PC-9 (cell line): ENCODE measurements at regions not wholly inside any gene's neighbourhood (a gene's known extent, or its start where the extent isn't known, plus 50 kb on each side); places are given as distances from the start of the nearest gene placed in this dataset.

Experiments used
- BruUV-seq: library from RNA; stranded (reverse); fragments of 400-500 nt; replicated peaks from 2 replicates; lab custom pipeline; 2021; lab: Mats Ljungman, UMichigan
- CTCF ChIA-PET: fragments of 300-600 bp; sonication (Branson Sonifier 250); formaldehyde crosslinking; loops from one replicate; lab custom pipeline; 2022; ENCODE audit warnings: antibody characterized with exemption; lab: Charles Lee
- POLR2A ChIA-PET: fragments of 300-600 bp; sonication (Branson Sonifier 250); formaldehyde crosslinking; loops from one replicate; lab custom pipeline; 2022; ENCODE audit warnings: antibody characterized with exemption; ENCODE audit not compliant: unreplicated experiment; lab: Charles Lee
- DNase-seq, 2 experiments: peaks; one replicate each; pipeline versions ENCODE4 v3.0.0 to v3.0.0-alpha.2; 2015 to 2022; ENCODE audit warnings: mixed read lengths in 1 of 2
- H2AFZ ChIP-seq: fragments of 200-600 bp; sonication (generic); 2 replicates; pipeline ENCODE4 v1.8.1; 2017; ENCODE audit warnings: antibody characterized with exemption
- H3F3A ChIP-seq: fragments of 200-600 bp; sonication (generic); 2 replicates; pipeline ENCODE4 v1.8.1; 2017; ENCODE audit warnings: antibody characterized with exemption, mild to moderate bottlenecking, low read depth; ENCODE audit not compliant: insufficient read depth
- H3K27ac ChIP-seq: fragments of 200-600 bp; sonication (generic); 2 replicates; pipeline ENCODE4 v1.6.1; 2016; ENCODE audit warnings: mixed run types
- H3K27me3 ChIP-seq: fragments of 200-600 bp; sonication (generic); 2 replicates; pipeline ENCODE4 v1.6.1; 2016; ENCODE audit warnings: low read depth, mixed run types; ENCODE audit not compliant: insufficient read depth
- H3K36me3 ChIP-seq: fragments of 200-600 bp; sonication (generic); 2 replicates; pipeline ENCODE4 v1.6.1; 2016; ENCODE audit warnings: low read depth, mixed run types
- H3K4me1 ChIP-seq: fragments of 200-600 bp; sonication (generic); replicated peaks from 2 replicates; pipeline ENCODE4 v1.6.1; 2016; ENCODE audit warnings: mixed run types; ENCODE audit not compliant: insufficient read depth
- H3K4me2 ChIP-seq: fragments of 200-600 bp; sonication (generic); 2 replicates; pipeline ENCODE4 v1.6.1; 2017; ENCODE audit warnings: mixed run types
- H3K4me3 ChIP-seq: fragments of 200-600 bp; sonication (generic); 2 replicates; pipeline ENCODE4 v1.6.1; 2016; ENCODE audit warnings: mixed run types
- H3K79me2 ChIP-seq: fragments of 200-600 bp; sonication (generic); 2 replicates; pipeline ENCODE4 v1.6.1; 2017; ENCODE audit warnings: low read depth, mixed run types
- H3K9me2 ChIP-seq: fragments of 200-600 bp; sonication (generic); 2 replicates; pipeline ENCODE4 v1.8.1; 2017; ENCODE audit warnings: mild to moderate bottlenecking; ENCODE audit not compliant: insufficient read depth
- H3K9me3 ChIP-seq: fragments of 200-600 bp; sonication (generic); 2 replicates; pipeline ENCODE4 v1.8.1; 2016; ENCODE audit warnings: low read depth; ENCODE audit not compliant: insufficient read depth
- H4K20me1 ChIP-seq: fragments of 200-600 bp; sonication (generic); 2 replicates; pipeline ENCODE4 v1.8.1; 2017; ENCODE audit not compliant: insufficient read depth
- CTCF ChIP-seq: fragments of 200-600 bp; sonication (generic); conservative IDR thresholded peaks from 2 replicates; pipeline ENCODE4 v1.6.1; 2017; ENCODE audit warnings: mixed run types, antibody characterized with exemption, mild to moderate bottlenecking, moderate library complexity
- EZH2 ChIP-seq: fragments of 200-600 bp; sonication (generic); IDR thresholded peaks from 2 replicates; pipeline ENCODE4 v1.8.0; 2017; ENCODE audit warnings: antibody characterized with exemption, low read depth
- intact Hi-C: fragments of 100-400 bp; cut with micrococcal nuclease; formaldehyde crosslinking; loops from one replicate; pipeline ENCODE4 v1.10.0; 2022; ENCODE audit not compliant: unreplicated experiment

DNA sequence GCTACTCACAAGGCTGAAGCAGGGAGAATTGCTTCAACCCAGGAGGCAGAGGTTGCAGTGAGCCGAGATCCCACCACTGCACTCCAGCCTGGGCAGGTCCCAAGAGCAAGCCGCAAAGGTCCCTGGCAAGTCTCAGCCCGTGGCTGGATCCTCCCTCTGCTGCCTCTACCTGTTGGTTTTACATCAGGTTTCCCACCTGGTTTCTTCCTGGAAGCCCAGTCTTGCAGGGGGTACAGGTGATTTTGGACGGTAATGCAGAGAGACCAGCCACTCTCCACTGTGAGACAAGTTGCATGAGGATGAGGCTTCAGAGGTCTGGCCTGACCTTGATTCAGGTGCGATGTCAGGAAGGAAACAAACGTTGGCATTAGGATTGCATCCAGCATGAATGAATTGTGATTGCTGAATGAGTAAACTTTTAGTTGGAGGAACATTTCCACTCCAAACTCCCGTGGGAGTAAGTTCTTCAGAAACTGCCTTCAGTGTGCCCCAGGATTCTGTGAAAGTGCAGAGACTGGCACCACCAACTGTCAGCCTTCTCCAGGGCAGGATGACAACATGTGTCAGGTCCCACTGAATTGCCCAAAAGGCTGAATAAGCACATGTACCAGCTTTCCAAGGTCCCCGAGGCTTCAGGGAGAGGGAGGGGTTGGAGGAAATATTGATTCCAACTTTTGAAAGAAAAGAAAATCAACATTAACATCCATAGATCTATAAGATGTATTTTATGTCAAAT, 189.4 kb downstream of the TJP1 start:
- TF ChIP-seq EZH2: no peak
- TF ChIP-seq CTCF: no peak
- H3K79me2 ChIP-seq: no peaks in the 10 kb centered on the region
- H3K27me3 ChIP-seq: peaks cover 65% of the 10 kb centered on the region
- H3K9me3 ChIP-seq: no peaks in the 10 kb centered on the region
- H3K36me3 ChIP-seq: no peaks in the 10 kb centered on the region
- no peaks in the 10 kb centered on the region for H3K9me2 ChIP-seq
- no TSS peak for BruUV-seq
- H3K27ac ChIP-seq: no peak overlapping the region
- H4K20me1 ChIP-seq: no peaks in the 10 kb centered on the region
- no peak overlapping the region for H2AFZ ChIP-seq
- H3K4me2 ChIP-seq: no peak overlapping the region
- no peak for DNase-seq
- CTCF ChIA-PET: no interaction called here
- intact Hi-C loops: no loop called here
- no peak overlapping the region for H3K4me3 ChIP-seq
- no peaks in the 10 kb centered on the region for H3F3A ChIP-seq
- no peaks in the 10 kb centered on the region for H3K4me1 ChIP-seq
- POLR2A ChIA-PET: no interaction called here

- no peak overlapping the region for H3K4me2 ChIP-seq
- CTCF ChIA-PET: no interaction called here
- no peaks in the 10 kb centered on the region for H3K79me2 ChIP-seq
- H3K9me3 ChIP-seq: no peaks in the 10 kb centered on the region
- no peak for DNase-seq
- H3K4me3 ChIP-seq: no peak overlapping the region
- peaks cover 75% of the 10 kb centered on the region for H3K27me3 ChIP-seq
- no peak overlapping the region for H3K27ac ChIP-seq
- no peaks in the 10 kb centered on the region for H4K20me1 ChIP-seq
- TF ChIP-seq EZH2 (no peak), CTCF (no peak)
- H3K4me1 ChIP-seq: no peaks in the 10 kb centered on the region
- H3K9me2 ChIP-seq: no peaks in the 10 kb centered on the region
- no peak overlapping the region for H2AFZ ChIP-seq
- no peaks in the 10 kb centered on the region for H3F3A ChIP-seq
- POLR2A ChIA-PET: no interaction called here
- no peaks in the 10 kb centered on the region for H3K36me3 ChIP-seq
- BruUV-seq: no TSS peak
- intact Hi-C loops: no loop called here
Measured at GRCh38 chr15:29631076-29632070, 190.9 kb downstream of the TJP1 start.

DNA sequence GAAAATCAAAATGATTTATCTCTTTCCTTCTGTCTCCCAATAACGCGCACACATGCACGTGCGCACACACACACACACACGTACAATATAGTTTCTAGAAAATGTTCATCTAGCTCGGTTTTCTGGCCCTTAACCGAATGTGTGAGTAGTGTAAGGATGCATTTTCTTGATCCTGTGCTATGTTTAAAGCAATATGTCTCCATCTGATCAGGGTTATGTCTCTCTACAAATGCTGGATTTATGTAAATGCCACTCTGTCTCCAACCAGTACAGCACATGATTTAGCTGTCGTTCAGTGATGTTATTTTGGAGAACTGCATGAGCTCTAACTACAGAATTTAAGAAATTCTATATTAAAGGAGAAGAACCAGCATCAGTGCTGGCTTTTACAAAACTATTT, 198.0 kb downstream of the TJP1 start:
- H4K20me1 ChIP-seq: no peaks in the 10 kb centered on the region
- DNase-seq: no peak
- ChIA-PET POLR2A (no interaction called here), CTCF (no interaction called here)
- intact Hi-C loops: no loop called here
- H3K27ac ChIP-seq: no peak overlapping the region
- H3K4me3 ChIP-seq: no peak overlapping the region
- no peak for TF ChIP-seq EZH2
- no peak for TF ChIP-seq CTCF
- H3K36me3 ChIP-seq: no peaks in the 10 kb centered on the region
- no peaks in the 10 kb centered on the region for H3K9me2 ChIP-seq
- H3K4me1 ChIP-seq: no peaks in the 10 kb centered on the region
- H3F3A ChIP-seq: no peaks in the 10 kb centered on the region
- peaks cover 54% of the 10 kb centered on the region for H3K27me3 ChIP-seq
- H3K9me3 ChIP-seq: no peaks in the 10 kb centered on the region
- H3K79me2 ChIP-seq: no peaks in the 10 kb centered on the region
- BruUV-seq: no TSS peak
- no peak overlapping the region for H3K4me2 ChIP-seq
- no peak overlapping the region for H2AFZ ChIP-seq
